HG03039 (cell line): ENCODE measurements at regions not wholly inside any gene's neighbourhood (a gene's known extent, or its start where the extent isn't known, plus 50 kb on each side); places are given as distances from the start of the nearest gene placed in this dataset.

Experiments
- ATAC-seq: cut with Tn5 transposase; IDR thresholded peaks from one replicate; pipeline ENCODE4 v1.9.1; 2021; ENCODE audit warnings: mild to moderate bottlenecking, moderate library complexity; ENCODE audit not compliant: unreplicated experiment

DNA sequence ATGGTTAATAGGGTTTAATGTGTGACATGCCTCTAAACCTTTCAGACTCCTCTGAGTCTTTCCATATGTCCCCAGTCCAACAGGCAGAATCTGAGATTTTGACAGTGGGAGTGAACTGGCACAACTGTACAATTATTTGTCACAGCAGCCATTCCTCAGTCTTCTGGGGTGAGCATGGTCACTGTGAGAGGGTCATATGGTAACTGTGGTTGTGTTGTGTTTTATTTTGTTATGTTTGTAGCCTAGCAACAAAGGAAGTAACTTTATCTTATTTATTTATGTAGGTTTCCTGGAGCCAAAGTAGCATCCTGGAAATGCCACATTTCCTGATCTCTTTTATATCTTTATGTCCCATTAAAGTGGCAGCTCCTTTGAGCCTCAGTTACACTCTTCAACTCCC lies 1067.9 kb downstream of the TTLL7 start:
- ATAC-seq: no peak

GRCh38 chr1:82927753-82928152 lies 1071.2 kb downstream of the TTLL7 start:
- no peak for ATAC-seq

- no peak for ATAC-seq
Observed at GRCh38 chr1:82924666-82925065, 1074.3 kb downstream of the TTLL7 start.

DNA sequence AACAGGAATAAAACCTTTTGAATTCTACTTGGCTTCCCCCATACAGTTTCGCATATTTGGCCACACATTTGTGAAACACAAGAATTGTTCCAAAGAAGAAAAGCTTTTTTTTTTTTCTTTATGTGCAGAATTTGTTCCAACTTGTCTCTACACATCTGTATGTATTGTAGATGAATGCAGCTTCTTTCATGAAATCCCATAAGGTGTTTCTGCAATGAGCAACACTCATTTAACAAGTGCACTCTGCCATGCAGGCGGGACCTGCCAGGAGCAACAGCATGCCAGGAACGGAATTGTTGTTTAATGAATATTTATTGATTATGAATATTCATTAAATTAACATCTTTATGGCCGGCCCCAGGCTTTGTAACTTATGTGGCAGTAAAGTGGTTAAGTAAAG lies 1075.0 kb downstream of the TTLL7 start:
- no peak for ATAC-seq

DNA sequence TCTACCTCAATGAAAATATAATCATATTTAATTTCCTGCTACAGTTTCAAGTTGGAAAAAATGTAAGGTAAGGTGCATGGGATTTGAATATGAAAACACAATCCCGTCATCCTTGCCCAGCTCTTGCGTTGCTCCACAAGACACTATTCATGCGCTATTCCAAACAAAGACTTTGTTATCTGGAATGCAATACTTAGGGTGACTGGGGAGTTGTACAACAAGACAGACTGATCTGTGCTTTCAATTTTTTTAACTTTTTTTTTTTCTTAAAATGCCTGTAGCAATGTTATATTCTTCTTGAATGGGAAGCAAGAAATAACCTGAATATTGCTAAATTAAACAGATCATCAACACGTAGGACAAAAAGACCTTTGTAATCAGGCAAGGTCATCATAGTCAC lies 1077.2 kb downstream of the TTLL7 start:
- no peak for ATAC-seq

- no peak for ATAC-seq
Observed at GRCh38 chr1:82920418-82921248, 1078.3 kb downstream of the TTLL7 start.

- no peak for ATAC-seq
Observed at GRCh38 chr1:82919837-82920236, 1079.1 kb downstream of the TTLL7 start.

- ATAC-seq: no peak
Observed at GRCh38 chr1:82907313-82907712, 1091.6 kb downstream of the TTLL7 start.

DNA sequence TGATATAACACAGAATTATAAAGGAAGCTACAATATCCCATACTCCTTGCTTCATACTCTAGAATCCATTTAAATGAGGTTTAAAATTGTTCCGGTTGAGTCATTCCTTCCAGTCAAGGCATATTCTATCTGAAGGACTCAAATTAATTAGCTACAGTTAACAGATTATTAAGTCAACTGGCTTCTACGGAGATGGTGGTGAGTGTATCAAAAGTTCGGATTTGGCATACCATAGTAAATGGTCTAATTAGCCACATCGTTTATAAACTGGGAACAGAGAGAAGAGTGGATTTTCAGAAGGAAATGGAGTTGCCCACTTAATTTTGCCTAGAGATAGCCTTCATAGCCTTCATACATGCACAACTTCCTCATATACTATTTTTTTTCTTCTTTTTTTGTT lies 1095.3 kb downstream of the TTLL7 start:
- ATAC-seq: no peak

- no peak for ATAC-seq
Observed at GRCh38 chr1:82901561-82901960, 1097.4 kb downstream of the TTLL7 start.

- ATAC-seq: no peak
Observed at GRCh38 chr1:82901118-82901517, 1097.8 kb downstream of the TTLL7 start.

DNA sequence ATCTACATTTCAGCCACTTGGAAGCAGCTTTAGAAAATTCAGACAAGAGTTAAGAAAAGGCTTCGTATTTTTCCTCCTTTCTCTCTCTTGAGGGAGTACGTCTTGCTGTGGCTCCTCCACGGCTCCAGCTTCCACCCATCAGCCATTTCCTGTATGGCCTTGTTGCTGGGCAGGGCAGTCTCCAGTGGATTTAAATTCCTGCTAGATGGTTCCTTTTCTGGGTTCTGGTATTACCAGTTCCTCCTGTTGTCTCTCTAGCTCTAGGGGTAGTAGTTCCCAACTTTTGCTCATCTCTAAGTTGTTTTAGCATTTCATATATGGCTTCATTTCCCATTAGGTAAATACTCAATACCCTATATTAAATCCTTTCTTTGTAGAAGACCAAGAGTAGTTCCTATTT lies 1098.3 kb downstream of the ADGRL2 start:
- ATAC-seq: no peak

DNA sequence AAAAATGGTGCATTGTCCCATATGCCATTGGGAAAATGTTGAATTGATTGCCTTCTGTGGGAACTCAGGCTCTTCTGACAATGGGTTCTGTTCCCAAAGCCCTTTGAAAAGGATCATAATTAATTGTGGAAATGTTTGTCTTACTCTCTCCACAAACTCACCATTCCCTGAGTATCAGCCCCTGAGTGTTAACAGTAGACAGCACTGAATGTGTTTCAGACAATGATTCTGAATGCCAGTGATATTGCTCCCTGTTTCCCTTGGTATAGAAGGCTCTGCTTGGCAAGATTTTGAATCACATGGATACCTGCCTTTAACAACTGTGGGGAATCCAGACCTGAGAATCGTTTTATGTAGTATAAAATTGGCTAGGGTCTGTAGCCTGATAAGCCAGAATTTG lies 1096.8 kb downstream of the ADGRL2 start:
- ATAC-seq: no peak

- ATAC-seq: no peak
Observed at GRCh38 chr1:82896036-82896435, 1095.3 kb downstream of the ADGRL2 start.

DNA sequence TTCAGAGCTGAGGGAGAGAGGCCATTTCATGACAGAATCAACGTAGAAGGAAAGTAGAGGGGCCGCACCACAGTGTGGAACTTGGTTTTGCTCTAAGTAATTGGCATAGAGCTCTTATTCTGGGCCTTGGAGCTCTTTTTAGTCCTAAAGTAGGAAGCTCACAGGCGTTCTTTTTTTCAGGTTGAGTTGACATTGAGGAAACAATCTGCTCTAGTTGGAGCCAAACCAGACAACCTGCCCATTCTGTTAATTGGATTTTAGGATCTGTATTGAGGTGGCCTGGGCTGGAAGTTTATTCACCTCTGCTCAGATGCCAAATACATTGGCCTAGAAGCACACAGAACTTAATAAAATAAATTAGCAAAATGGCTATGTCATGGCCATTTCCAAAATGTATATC lies 1093.9 kb downstream of the ADGRL2 start:
- no peak for ATAC-seq

DNA sequence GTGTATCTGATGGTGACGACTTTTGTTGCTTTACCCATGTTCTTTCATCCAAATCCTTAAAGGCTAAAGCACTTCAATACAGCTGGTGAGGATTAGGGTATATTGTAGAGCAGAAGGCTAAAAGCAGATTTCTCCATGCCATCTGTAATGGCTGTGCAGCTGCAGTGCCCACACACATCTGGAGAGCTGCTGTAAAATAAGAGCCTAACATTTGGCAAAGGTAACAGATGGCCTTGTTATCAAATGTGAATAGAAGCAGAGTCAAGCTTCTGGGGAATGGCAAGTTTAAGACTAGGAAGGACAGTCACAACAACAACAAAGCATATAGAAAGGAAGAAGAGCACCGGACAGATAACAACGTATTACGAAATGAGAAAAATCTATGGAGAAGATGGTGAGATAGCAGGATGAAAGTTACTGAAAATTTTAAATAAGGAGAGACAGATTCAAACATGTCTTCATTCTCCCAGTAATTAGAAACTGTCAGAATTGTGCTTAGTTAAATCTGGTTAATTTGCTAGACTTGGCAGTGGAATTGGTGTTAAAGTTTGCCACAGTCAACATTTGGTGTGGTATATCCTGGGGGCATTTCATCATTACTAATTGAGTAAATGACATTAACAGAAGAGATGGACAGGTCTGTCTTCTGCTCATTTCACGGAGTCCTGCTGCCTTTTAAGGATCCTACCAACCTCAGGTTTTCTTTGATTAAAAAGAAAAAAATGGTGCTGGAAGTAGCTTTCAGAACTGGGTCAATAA lies 1093.2 kb downstream of the ADGRL2 start:
- no peak for ATAC-seq

DNA sequence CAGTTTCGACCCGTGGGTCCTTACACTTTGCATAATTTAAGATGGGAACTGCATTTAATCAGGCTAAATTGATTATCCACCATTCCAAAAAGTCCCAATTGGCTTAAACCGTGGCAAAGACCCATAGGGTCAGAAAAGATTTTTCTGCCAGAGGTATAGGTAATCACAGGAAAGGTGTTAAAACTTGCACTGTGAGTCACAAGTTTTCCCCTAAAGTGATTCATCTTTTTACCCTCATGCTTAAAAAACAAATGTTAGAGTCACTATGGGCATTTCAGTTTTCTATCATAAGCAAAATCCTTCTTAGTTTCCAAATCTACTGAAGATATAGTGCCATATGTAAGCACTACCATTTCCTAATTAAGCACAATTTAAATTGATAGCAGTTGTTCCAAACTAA lies 1079.8 kb downstream of the ADGRL2 start:
- no peak for ATAC-seq

GRCh38 chr1:82879701-82880305 lies 1079.1 kb downstream of the ADGRL2 start:
- ATAC-seq: no peak

GRCh38 chr1:82875170-82875569 lies 1074.4 kb downstream of the ADGRL2 start:
- no peak for ATAC-seq

- no peak for ATAC-seq
Observed at GRCh38 chr1:82874041-82874440, 1073.3 kb downstream of the ADGRL2 start.

DNA sequence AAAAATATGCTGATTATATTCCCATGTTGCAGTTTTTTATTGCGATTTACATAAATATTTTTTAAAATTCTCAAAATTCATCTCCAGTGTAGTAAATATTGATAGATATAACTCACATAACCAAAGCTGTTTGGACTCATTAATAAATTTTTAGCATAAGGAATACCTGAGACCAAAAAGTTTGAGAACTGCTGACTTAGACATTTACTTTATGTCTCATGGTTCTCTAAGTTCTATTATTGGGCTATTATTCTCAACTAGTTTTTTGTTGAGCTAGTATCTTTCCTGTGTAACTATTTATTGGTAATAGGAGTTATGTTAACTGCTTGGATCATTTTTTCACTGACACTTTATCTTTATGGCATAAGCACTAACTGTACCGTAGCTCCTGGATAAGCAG lies 1069.6 kb downstream of the ADGRL2 start:
- no peak for ATAC-seq

DNA sequence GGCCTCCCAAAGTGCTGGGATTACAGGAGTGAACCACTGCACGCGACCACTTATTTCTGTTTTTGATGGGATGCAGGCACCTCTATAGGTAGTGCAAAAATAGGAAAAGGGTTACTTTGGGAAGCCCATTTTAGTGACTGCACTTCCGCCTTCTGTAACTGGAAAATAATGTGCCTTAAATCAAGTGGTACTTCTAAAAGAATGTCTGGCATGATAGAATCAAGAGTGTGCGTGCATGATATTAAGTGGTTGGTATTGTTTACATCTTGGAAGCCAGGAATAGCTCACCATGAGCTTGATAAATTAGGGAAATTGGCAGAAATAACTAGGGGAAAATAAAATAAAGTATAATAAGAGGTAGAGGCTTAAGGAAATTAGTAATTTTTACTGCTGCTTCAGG lies 1067.0 kb downstream of the ADGRL2 start:
- no peak for ATAC-seq
